NOMO-1 treated with DMSO at 0.1 percent for 48 hours (cell line): ENCODE measurements at regions not wholly inside any gene's neighbourhood (a gene's known extent, or its start where the extent isn't known, plus 50 kb on each side); places are given as distances from the start of the nearest gene placed in this dataset.

Experiments used
- DNase-seq: peaks from one replicate; lab custom pipeline; 2025; ENCODE audit not compliant: unreplicated experiment; lab: John Stamatoyannopoulos, UW

DNA sequence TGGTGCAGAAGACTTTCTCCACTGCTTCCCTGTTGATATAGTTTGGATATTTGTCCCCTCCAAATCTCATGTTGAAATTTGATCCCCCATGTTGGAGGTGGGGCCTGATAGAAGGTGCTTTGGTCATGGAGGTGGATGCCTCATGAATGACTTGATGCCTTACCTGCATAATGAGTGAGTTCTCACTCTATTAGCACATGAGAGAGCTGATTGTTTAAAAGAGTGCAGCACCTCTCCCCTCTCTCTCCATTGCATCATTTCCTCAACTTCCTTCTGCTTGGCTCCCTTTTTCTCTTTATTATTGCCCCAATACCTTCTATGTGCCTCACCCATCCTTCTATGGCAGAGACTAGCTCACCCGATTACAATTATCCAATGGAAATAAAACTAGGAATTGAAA is 90.8 kb upstream of the COX10 start:
- no peak for DNase-seq

- DNase-seq: no peak
Measured at GRCh38 chr17:13981881-13982280, 87.4 kb upstream of the COX10 start.

GRCh38 chr17:13984956-13985355 is 84.3 kb upstream of the COX10 start:
- DNase-seq: no peak

- DNase-seq: no peak
Measured at GRCh38 chr17:13986855-13987254, 82.4 kb upstream of the COX10 start.

DNA sequence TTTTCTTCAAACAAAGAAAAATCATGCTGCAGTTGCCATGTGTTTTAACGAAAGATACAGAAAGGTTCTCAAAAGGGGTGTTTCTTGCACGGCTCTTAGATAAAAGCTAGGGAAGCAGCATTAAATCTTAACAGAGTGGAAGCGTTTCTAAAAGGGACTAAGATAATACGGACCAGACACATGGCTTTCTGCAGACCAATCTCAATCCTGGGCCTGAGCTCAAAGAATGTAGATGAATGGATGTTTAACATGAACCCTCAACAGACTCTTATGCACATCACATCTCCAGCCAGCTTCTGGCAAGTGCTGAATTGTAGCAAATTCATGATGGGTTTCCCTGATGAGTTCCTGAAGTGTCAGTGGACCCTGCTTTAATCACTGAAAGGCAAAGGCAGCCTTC is 80.2 kb upstream of the COX10 start:
- DNase-seq: no peak

GRCh38 chr17:13993106-13993505 is 76.2 kb upstream of the COX10 start:
- DNase-seq: no peak

GRCh38 chr17:13994050-13994449 is 75.3 kb upstream of the COX10 start:
- DNase-seq: no peak

GRCh38 chr17:13995856-13996271 is 73.4 kb upstream of the COX10 start:
- DNase-seq: no peak

- DNase-seq: no peak
Measured at GRCh38 chr17:13996276-13996675, 73.0 kb upstream of the COX10 start.

DNA sequence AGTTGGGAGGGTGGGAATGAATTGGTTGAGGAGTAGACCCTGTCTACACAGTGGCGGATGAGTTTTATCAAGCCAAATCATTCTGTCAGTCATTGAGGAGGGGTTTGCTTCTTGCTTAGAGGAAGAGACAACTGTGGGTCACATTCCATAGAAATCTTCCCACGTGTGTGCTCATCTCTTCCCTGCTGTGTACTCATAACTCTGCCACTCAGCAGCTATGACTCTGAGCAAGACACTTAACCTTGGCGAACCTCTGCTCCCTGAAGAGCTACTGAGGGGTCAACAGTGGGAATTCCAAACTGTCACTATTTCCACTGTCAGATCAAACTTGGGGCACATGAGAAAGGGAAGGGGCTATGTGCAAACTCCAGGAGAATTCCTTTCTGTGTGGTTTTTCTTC is 72.6 kb upstream of the COX10 start:
- DNase-seq: no peak

- DNase-seq: no peak
Measured at GRCh38 chr17:14004927-14005620, 64.2 kb upstream of the COX10 start.

DNA sequence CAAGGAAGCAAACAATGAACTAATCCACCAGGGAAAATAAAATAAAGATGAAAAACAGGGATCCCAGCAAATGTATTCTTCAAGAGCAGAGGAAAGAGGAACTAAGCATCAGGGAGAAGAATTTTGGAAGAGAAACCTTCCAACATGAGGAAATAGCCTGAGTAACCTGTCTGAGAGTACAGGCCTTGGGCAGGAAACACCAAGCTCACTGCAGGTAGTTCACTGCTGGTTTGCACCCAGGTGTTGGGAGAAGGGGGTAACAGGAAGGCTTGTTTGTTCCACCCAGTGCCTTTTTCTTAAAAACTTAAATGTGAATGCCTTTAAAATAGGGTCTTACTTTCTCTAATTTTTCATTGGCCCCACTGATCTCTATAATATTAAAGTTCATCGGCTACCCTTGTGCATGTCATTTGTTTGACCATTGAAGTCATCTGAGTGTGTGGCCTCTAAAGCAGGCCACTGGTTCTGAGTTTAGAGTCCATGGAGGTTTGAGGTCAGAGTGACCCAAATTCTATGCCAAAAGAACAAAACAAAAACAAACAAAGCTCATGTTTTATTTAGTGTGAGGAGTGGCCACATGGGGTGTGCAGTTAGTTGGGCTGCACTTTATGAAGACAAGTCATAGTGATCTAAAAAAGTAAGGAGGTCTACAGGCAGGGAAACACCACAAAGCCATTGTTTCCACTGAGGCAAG is 62.9 kb upstream of the COX10 start:
- no peak for DNase-seq

GRCh38 chr17:14007951-14008350 is 61.4 kb upstream of the COX10 start:
- DNase-seq: no peak

GRCh38 chr17:14011036-14011692 is 58.1 kb upstream of the COX10 start:
- no peak for DNase-seq

- peak; percentile 18 for DNase-seq
Measured at GRCh38 chr17:14011740-14012405, 57.4 kb upstream of the COX10 start.

GRCh38 chr17:14014657-14015056 is 54.6 kb upstream of the COX10 start:
- no peak for DNase-seq

GRCh38 chr17:14015271-14015670 is 54.0 kb upstream of the COX10 start:
- no peak for DNase-seq

GRCh38 chr17:14016858-14017257 is 52.4 kb upstream of the COX10 start:
- DNase-seq: no peak

- peak; percentile 65 for DNase-seq
Measured at GRCh38 chr17:14019186-14019956, 49.9 kb upstream of the COX10 start.
